ENCODE measurements at regions not wholly inside any gene's neighbourhood (a gene's known extent, or its start where the extent isn't known, plus 50 kb on each side); places are given as distances from the start of the nearest gene placed in this dataset.

- DNase-seq (ENCODE audit: extremely low read depth, low read depth): no peak
- H3K4me3 ChIP-seq (replicated peaks; ENCODE audit: low read depth, low read length): no peak overlapping the region
- TF ChIP-seq CTCF (IDR thresholded peaks at IDR 0.05; ENCODE audit: low read depth, low read length, missing control alignments): no peak
Observed at GRCh38 chr3:68009900-68010299, 355.5 kb upstream of the SUCLG2 start.

GRCh38 chr3:68007621-68008226 lies 353.3 kb upstream of the SUCLG2 start:
- no peak for DNase-seq (ENCODE audit: extremely low read depth, low read depth)
- TF ChIP-seq CTCF (IDR thresholded peaks at IDR 0.05; ENCODE audit: low read depth, low read length, missing control alignments): no peak
- no peak overlapping the region for H3K4me3 ChIP-seq (replicated peaks; ENCODE audit: low read depth, low read length)

GRCh38 chr3:68006646-68007045 lies 352.2 kb upstream of the SUCLG2 start:
- DNase-seq (ENCODE audit: extremely low read depth, low read depth): no peak
- no peak for TF ChIP-seq CTCF (IDR thresholded peaks at IDR 0.05; ENCODE audit: low read depth, low read length, missing control alignments)
- no peak overlapping the region for H3K4me3 ChIP-seq (replicated peaks; ENCODE audit: low read depth, low read length)

- no peak for TF ChIP-seq CTCF (IDR thresholded peaks at IDR 0.05; ENCODE audit: low read depth, low read length, missing control alignments)
- no peak for DNase-seq (ENCODE audit: extremely low read depth, low read depth)
- H3K4me3 ChIP-seq (replicated peaks; ENCODE audit: low read depth, low read length): no peak overlapping the region
Observed at GRCh38 chr3:68004091-68004490, 349.7 kb upstream of the SUCLG2 start.

GRCh38 chr3:67998281-67998680 lies 343.9 kb upstream of the SUCLG2 start:
- TF ChIP-seq CTCF (IDR thresholded peaks at IDR 0.05; ENCODE audit: low read depth, low read length, missing control alignments): no peak
- DNase-seq (ENCODE audit: extremely low read depth, low read depth): no peak
- no peak overlapping the region for H3K4me3 ChIP-seq (replicated peaks; ENCODE audit: low read depth, low read length)

- DNase-seq (ENCODE audit: extremely low read depth, low read depth): no peak
- no peak overlapping the region for H3K4me3 ChIP-seq (replicated peaks; ENCODE audit: low read depth, low read length)
- TF ChIP-seq CTCF (IDR thresholded peaks at IDR 0.05; ENCODE audit: low read depth, low read length, missing control alignments): no peak
Observed at GRCh38 chr3:67995206-67995605, 340.8 kb upstream of the SUCLG2 start.

- no peak for TF ChIP-seq CTCF (IDR thresholded peaks at IDR 0.05; ENCODE audit: low read depth, low read length, missing control alignments)
- no peak overlapping the region for H3K4me3 ChIP-seq (replicated peaks; ENCODE audit: low read depth, low read length)
- DNase-seq (ENCODE audit: extremely low read depth, low read depth): no peak
Observed at GRCh38 chr3:67986706-67987105, 332.3 kb upstream of the SUCLG2 start.

Measured in HFF-Myc (cell line).